Gastroesophageal sphincter (tissue), 3 donors: ENCODE measurements at regions not wholly inside any gene's neighbourhood (a gene's known extent, or its start where the extent isn't known, plus 50 kb on each side); places are given as distances from the start of the nearest gene placed in this dataset.

Source experiments
- EP300 ChIP-seq: sonication (generic); formaldehyde crosslinking; IDR thresholded peaks from one replicate; pipeline ENCODE4 v1.6.1; 2017; ENCODE audit warnings: antibody characterized with exemption, mild to moderate bottlenecking
- POLR2A ChIP-seq, 2 donors: fragments of 450-650 bp; IDR thresholded peaks; one replicate each; pipeline ENCODE4 v1.6.1; 2017; ENCODE audit warnings: antibody characterized with exemption in 2 of 2, mild to moderate bottlenecking in 2 of 2, moderate library complexity in 1 of 2
- POLR2AphosphoS5 ChIP-seq: sonication (generic); formaldehyde crosslinking; IDR thresholded peaks from one replicate; pipeline ENCODE4 v1.6.1; 2017; ENCODE audit warnings: antibody characterized with exemption
- TF ChIP-seq, protein P1 (sequence below), 4 experiments: fragments of 200-600 bp in 2 of 4; fragments of 450-650 bp in 2 of 4; sonication (generic) in 1 of 4; IDR thresholded peaks; one replicate each; pipeline ENCODE4 v1.5.1; 2017 to 2019; ENCODE audit warnings: antibody characterized with exemption in 4 of 4, mild to moderate bottlenecking in 2 of 4, moderate library complexity in 2 of 4

DNA sequence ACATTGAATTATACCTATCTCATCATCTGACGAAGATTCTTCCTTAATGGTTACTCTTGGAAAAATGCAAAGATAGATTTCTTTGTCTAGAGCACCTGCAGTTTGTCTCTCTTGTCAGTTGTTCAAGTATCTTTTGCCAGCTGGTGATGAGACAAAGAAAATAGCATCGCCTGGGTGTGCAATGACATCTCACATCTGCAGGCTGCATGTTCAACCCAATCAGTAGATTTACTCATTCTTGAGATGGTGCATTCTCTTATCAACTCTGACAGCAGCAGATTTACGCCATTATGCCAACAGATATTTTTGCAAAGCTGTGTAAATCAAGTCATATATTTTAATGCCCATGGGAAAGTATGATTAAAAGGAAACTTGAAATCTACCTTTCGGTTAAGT lies 164.6 kb upstream of the PDGFD start:
- TF ChIP-seq, protein P1, sequence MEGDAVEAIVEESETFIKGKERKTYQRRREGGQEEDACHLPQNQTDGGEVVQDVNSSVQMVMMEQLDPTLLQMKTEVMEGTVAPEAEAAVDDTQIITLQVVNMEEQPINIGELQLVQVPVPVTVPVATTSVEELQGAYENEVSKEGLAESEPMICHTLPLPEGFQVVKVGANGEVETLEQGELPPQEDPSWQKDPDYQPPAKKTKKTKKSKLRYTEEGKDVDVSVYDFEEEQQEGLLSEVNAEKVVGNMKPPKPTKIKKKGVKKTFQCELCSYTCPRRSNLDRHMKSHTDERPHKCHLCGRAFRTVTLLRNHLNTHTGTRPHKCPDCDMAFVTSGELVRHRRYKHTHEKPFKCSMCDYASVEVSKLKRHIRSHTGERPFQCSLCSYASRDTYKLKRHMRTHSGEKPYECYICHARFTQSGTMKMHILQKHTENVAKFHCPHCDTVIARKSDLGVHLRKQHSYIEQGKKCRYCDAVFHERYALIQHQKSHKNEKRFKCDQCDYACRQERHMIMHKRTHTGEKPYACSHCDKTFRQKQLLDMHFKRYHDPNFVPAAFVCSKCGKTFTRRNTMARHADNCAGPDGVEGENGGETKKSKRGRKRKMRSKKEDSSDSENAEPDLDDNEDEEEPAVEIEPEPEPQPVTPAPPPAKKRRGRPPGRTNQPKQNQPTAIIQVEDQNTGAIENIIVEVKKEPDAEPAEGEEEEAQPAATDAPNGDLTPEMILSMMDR (IDR thresholded peaks at IDR 0.05) = no peak
- TF ChIP-seq POLR2AphosphoS5 (no peak), POLR2A (IDR thresholded peaks at IDR 0.05) (no peak), EP300 (no peak)
